ENCODE measurements at regions not wholly inside any gene's neighbourhood (a gene's known extent, or its start where the extent isn't known, plus 50 kb on each side); places are given as distances from the start of the nearest gene placed in this dataset.
"Not testable (repeated sequence)": the region's sequence is repeated elsewhere in the genome, so short reads cannot be mapped to it uniquely, and the experiment has no call there.

GRCh38 chr6:26857289-26857688 is 197.7 kb upstream of the ZNF322 start:
- not testable (repeated sequence) for H3K9me3 ChIP-seq (ENCODE audit: control insufficient read depth, low read length); H3K36me3 ChIP-seq (ENCODE audit: control insufficient read depth, insufficient read depth, low read length); H3K27me3 ChIP-seq (replicated peaks; ENCODE audit: control insufficient read depth, insufficient read depth, low read length, poor library complexity, severe bottlenecking); H3K4me3 ChIP-seq (ENCODE audit: insufficient read depth, low read depth, low read length, poor library complexity, severe bottlenecking); DNase-seq; H3K27ac ChIP-seq (ENCODE audit: insufficient read depth, low read length, poor library complexity, severe bottlenecking); H3K4me1 ChIP-seq (ENCODE audit: control insufficient read depth, insufficient read depth, low read length, poor library complexity, severe bottlenecking)

- H3K4me3 ChIP-seq (ENCODE audit: insufficient read depth, low read depth, low read length, poor library complexity, severe bottlenecking); DNase-seq; H3K27ac ChIP-seq (ENCODE audit: insufficient read depth, low read length, poor library complexity, severe bottlenecking); H3K4me1 ChIP-seq (ENCODE audit: control insufficient read depth, insufficient read depth, low read length, poor library complexity, severe bottlenecking); H3K36me3 ChIP-seq (ENCODE audit: control insufficient read depth, insufficient read depth, low read length); H3K27me3 ChIP-seq (replicated peaks; ENCODE audit: control insufficient read depth, insufficient read depth, low read length, poor library complexity, severe bottlenecking); H3K9me3 ChIP-seq (ENCODE audit: control insufficient read depth, low read length): not testable (repeated sequence)
Observed at GRCh38 chr6:26859067-26859770, 199.7 kb upstream of the ZNF322 start.

GRCh38 chr6:26859771-26860163 is 200.2 kb upstream of the ZNF322 start:
- H3K27ac ChIP-seq (ENCODE audit: insufficient read depth, low read length, poor library complexity, severe bottlenecking); H3K4me1 ChIP-seq (ENCODE audit: control insufficient read depth, insufficient read depth, low read length, poor library complexity, severe bottlenecking); H3K27me3 ChIP-seq (replicated peaks; ENCODE audit: control insufficient read depth, insufficient read depth, low read length, poor library complexity, severe bottlenecking); H3K4me3 ChIP-seq (ENCODE audit: insufficient read depth, low read depth, low read length, poor library complexity, severe bottlenecking); H3K36me3 ChIP-seq (ENCODE audit: control insufficient read depth, insufficient read depth, low read length); H3K9me3 ChIP-seq (ENCODE audit: control insufficient read depth, low read length); DNase-seq: not testable (repeated sequence)

- DNase-seq; H3K4me3 ChIP-seq (ENCODE audit: insufficient read depth, low read depth, low read length, poor library complexity, severe bottlenecking); H3K27ac ChIP-seq (ENCODE audit: insufficient read depth, low read length, poor library complexity, severe bottlenecking); H3K9me3 ChIP-seq (ENCODE audit: control insufficient read depth, low read length); H3K36me3 ChIP-seq (ENCODE audit: control insufficient read depth, insufficient read depth, low read length); H3K4me1 ChIP-seq (ENCODE audit: control insufficient read depth, insufficient read depth, low read length, poor library complexity, severe bottlenecking); H3K27me3 ChIP-seq (replicated peaks; ENCODE audit: control insufficient read depth, insufficient read depth, low read length, poor library complexity, severe bottlenecking): not testable (repeated sequence)
Observed at GRCh38 chr6:26861913-26862312, 202.4 kb upstream of the ZNF322 start.

- not testable (repeated sequence) for H3K4me3 ChIP-seq (ENCODE audit: insufficient read depth, low read depth, low read length, poor library complexity, severe bottlenecking); H3K27me3 ChIP-seq (replicated peaks; ENCODE audit: control insufficient read depth, insufficient read depth, low read length, poor library complexity, severe bottlenecking)
Observed at GRCh38 chr6:26863641-26864040, 204.1 kb upstream of the ZNF322 start.

GRCh38 chr6:26898785-26899184 is 239.2 kb upstream of the ZNF322 start:
- H3K9me3 ChIP-seq (ENCODE audit: control insufficient read depth, low read length); H3K4me3 ChIP-seq (ENCODE audit: insufficient read depth, low read depth, low read length, poor library complexity, severe bottlenecking): not testable (repeated sequence)

More at GRCh38 chr6:26863641-26864040, 204.1 kb upstream of the ZNF322 start:
- not testable (repeated sequence) for H3K27ac ChIP-seq (ENCODE audit: insufficient read depth, low read length, poor library complexity, severe bottlenecking); H3K4me1 ChIP-seq (ENCODE audit: control insufficient read depth, insufficient read depth, low read length, poor library complexity, severe bottlenecking); H3K9me3 ChIP-seq (ENCODE audit: control insufficient read depth, low read length); DNase-seq; H3K36me3 ChIP-seq (ENCODE audit: control insufficient read depth, insufficient read depth, low read length)

GRCh38 chr6:26924206-26924605 is 264.7 kb upstream of the ZNF322 start:
- H3K9me3 ChIP-seq (ENCODE audit: control insufficient read depth, low read length); H3K4me1 ChIP-seq (ENCODE audit: control insufficient read depth, insufficient read depth, low read length, poor library complexity, severe bottlenecking); H3K27me3 ChIP-seq (replicated peaks; ENCODE audit: control insufficient read depth, insufficient read depth, low read length, poor library complexity, severe bottlenecking); H3K36me3 ChIP-seq (ENCODE audit: control insufficient read depth, insufficient read depth, low read length); DNase-seq; H3K27ac ChIP-seq (ENCODE audit: insufficient read depth, low read length, poor library complexity, severe bottlenecking); H3K4me3 ChIP-seq (ENCODE audit: insufficient read depth, low read depth, low read length, poor library complexity, severe bottlenecking): not testable (repeated sequence)

More at GRCh38 chr6:26898785-26899184, 239.2 kb upstream of the ZNF322 start:
- not testable (repeated sequence) for H3K27me3 ChIP-seq (replicated peaks; ENCODE audit: control insufficient read depth, insufficient read depth, low read length, poor library complexity, severe bottlenecking); DNase-seq; H3K36me3 ChIP-seq (ENCODE audit: control insufficient read depth, insufficient read depth, low read length); H3K27ac ChIP-seq (ENCODE audit: insufficient read depth, low read length, poor library complexity, severe bottlenecking); H3K4me1 ChIP-seq (ENCODE audit: control insufficient read depth, insufficient read depth, low read length, poor library complexity, severe bottlenecking)

- not testable (repeated sequence) for DNase-seq; H3K4me3 ChIP-seq (ENCODE audit: insufficient read depth, low read depth, low read length, poor library complexity, severe bottlenecking); H3K9me3 ChIP-seq (ENCODE audit: control insufficient read depth, low read length); H3K36me3 ChIP-seq (ENCODE audit: control insufficient read depth, insufficient read depth, low read length); H3K27me3 ChIP-seq (replicated peaks; ENCODE audit: control insufficient read depth, insufficient read depth, low read length, poor library complexity, severe bottlenecking); H3K4me1 ChIP-seq (ENCODE audit: control insufficient read depth, insufficient read depth, low read length, poor library complexity, severe bottlenecking); H3K27ac ChIP-seq (ENCODE audit: insufficient read depth, low read length, poor library complexity, severe bottlenecking)
Observed at GRCh38 chr6:26928190-26928589, 268.6 kb upstream of the ZNF322 start.

GRCh38 chr6:26937258-26937657 is 277.7 kb upstream of the ZNF322 start:
- H3K4me3 ChIP-seq (ENCODE audit: insufficient read depth, low read depth, low read length, poor library complexity, severe bottlenecking); H3K4me1 ChIP-seq (ENCODE audit: control insufficient read depth, insufficient read depth, low read length, poor library complexity, severe bottlenecking); H3K36me3 ChIP-seq (ENCODE audit: control insufficient read depth, insufficient read depth, low read length); DNase-seq; H3K27ac ChIP-seq (ENCODE audit: insufficient read depth, low read length, poor library complexity, severe bottlenecking); H3K27me3 ChIP-seq (replicated peaks; ENCODE audit: control insufficient read depth, insufficient read depth, low read length, poor library complexity, severe bottlenecking); H3K9me3 ChIP-seq (ENCODE audit: control insufficient read depth, low read length): not testable (repeated sequence)

- H3K4me1 ChIP-seq (ENCODE audit: control insufficient read depth, insufficient read depth, low read length, poor library complexity, severe bottlenecking); H3K9me3 ChIP-seq (ENCODE audit: control insufficient read depth, low read length); H3K4me3 ChIP-seq (ENCODE audit: insufficient read depth, low read depth, low read length, poor library complexity, severe bottlenecking); H3K27ac ChIP-seq (ENCODE audit: insufficient read depth, low read length, poor library complexity, severe bottlenecking); H3K27me3 ChIP-seq (replicated peaks; ENCODE audit: control insufficient read depth, insufficient read depth, low read length, poor library complexity, severe bottlenecking); DNase-seq; H3K36me3 ChIP-seq (ENCODE audit: control insufficient read depth, insufficient read depth, low read length): not testable (repeated sequence)
Observed at GRCh38 chr6:26951211-26951610, 291.7 kb upstream of the ZNF322 start.

Data from effector memory CD4-positive, alpha-beta T cell (primary cell).